ENCODE measurements at regions not wholly inside any gene's neighbourhood (a gene's known extent, or its start where the extent isn't known, plus 50 kb on each side); places are given as distances from the start of the nearest gene placed in this dataset.

GRCh38 chr14:103258211-103258610 is 75.8 kb upstream of the EIF5 start:
- TF ChIP-seq CTCF (conservative IDR thresholded peaks at IDR 0.05; ENCODE audit: low read depth, low read length) = no peak
- TF ChIP-seq EZH2 (IDR thresholded peaks at IDR 0.05; ENCODE audit: low read length, unreplicated experiment) = no peak
- TF ChIP-seq EZH2phosphoT487 (IDR thresholded peaks at IDR 0.05; ENCODE audit: borderline replicate concordance, low read length) = no peak

Data from PC-3 (cell line).